GM21515 (cell line): ENCODE measurements at regions not wholly inside any gene's neighbourhood (a gene's known extent, or its start where the extent isn't known, plus 50 kb on each side); places are given as distances from the start of the nearest gene placed in this dataset.

Source experiments
- ATAC-seq: cut with Tn5 transposase; IDR thresholded peaks from one replicate; pipeline ENCODE4 v1.9.1; 2021; ENCODE audit not compliant: unreplicated experiment

- no peak for ATAC-seq
Measured at GRCh38 chr18:8458546-8459215, 150.6 kb upstream of the RAB12 start.

- ATAC-seq = no peak
Measured at GRCh38 chr18:8460748-8461147, 148.5 kb upstream of the RAB12 start.

- no peak for ATAC-seq
Measured at GRCh38 chr18:8461544-8461943, 147.7 kb upstream of the RAB12 start.

GRCh38 chr18:8462651-8463185 lies 146.5 kb upstream of the RAB12 start:
- ATAC-seq = no peak

- no peak for ATAC-seq
Measured at GRCh38 chr18:8463791-8464190, 145.4 kb upstream of the RAB12 start.

GRCh38 chr18:8468191-8468590 lies 141.0 kb upstream of the RAB12 start:
- no peak for ATAC-seq

GRCh38 chr18:8468921-8469335 lies 140.3 kb upstream of the RAB12 start:
- no peak for ATAC-seq

- ATAC-seq = no peak
Measured at GRCh38 chr18:8469544-8470130, 139.6 kb upstream of the RAB12 start.

GRCh38 chr18:8471372-8471771 lies 137.9 kb upstream of the RAB12 start:
- no peak for ATAC-seq

- ATAC-seq = no peak
Measured at GRCh38 chr18:8474661-8475060, 134.6 kb upstream of the RAB12 start.

GRCh38 chr18:8477615-8478014 lies 131.6 kb upstream of the RAB12 start:
- no peak for ATAC-seq

- ATAC-seq = peak; percentile 84
Measured at GRCh38 chr18:8478166-8478967, 130.9 kb upstream of the RAB12 start.

- ATAC-seq = no peak
Measured at GRCh38 chr18:8478968-8479370, 130.3 kb upstream of the RAB12 start.

GRCh38 chr18:8479789-8480188 lies 129.4 kb upstream of the RAB12 start:
- no peak for ATAC-seq

GRCh38 chr18:8480506-8481328 lies 128.5 kb upstream of the RAB12 start:
- ATAC-seq = no peak

GRCh38 chr18:8484951-8485350 lies 124.3 kb upstream of the RAB12 start:
- no peak for ATAC-seq

GRCh38 chr18:8489761-8490160 lies 119.5 kb upstream of the RAB12 start:
- no peak for ATAC-seq

GRCh38 chr18:8491516-8491915 lies 117.7 kb upstream of the RAB12 start:
- ATAC-seq = no peak

- no peak for ATAC-seq
Measured at GRCh38 chr18:8493141-8493540, 116.1 kb upstream of the RAB12 start.

- ATAC-seq = no peak
Measured at GRCh38 chr18:8496186-8496585, 113.1 kb upstream of the RAB12 start.

- no peak for ATAC-seq
Measured at GRCh38 chr18:8498905-8499304, 110.3 kb upstream of the RAB12 start.
